ENCODE measurements at regions not wholly inside any gene's neighbourhood (a gene's known extent, or its start where the extent isn't known, plus 50 kb on each side); places are given as distances from the start of the nearest gene placed in this dataset.

DNA sequence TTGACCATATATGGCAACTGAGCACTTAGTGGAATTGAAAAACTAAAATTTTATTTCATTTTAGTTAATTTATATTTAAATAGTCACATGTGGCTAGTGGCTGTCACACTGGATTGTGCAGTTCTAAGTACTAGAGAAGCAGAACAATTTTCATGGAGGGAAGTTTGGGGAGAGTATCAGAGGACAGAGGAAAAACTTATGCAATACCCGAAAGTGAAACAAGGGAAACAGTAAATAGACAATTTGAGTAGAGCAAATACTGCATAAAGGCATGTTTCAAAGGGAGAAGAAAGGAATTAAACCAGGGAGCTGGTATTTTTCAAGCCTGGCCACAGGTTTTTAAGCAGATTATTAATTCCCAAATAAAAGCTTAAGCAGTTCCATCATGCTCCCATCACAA is 590.5 kb upstream of the RORB start:
- no peak for DNase-seq (ENCODE audit: low read depth)
- no peaks in the 10 kb centered on the region for H3K27me3 ChIP-seq (ENCODE audit: control insufficient read depth, insufficient read depth, low read length)
- no peak overlapping the region for H3K4me3 ChIP-seq (ENCODE audit: low read depth, low read length)
- H3K36me3 ChIP-seq (ENCODE audit: control insufficient read depth, insufficient read depth, low read length): no peaks in the 10 kb centered on the region
- TF ChIP-seq, protein P1, sequence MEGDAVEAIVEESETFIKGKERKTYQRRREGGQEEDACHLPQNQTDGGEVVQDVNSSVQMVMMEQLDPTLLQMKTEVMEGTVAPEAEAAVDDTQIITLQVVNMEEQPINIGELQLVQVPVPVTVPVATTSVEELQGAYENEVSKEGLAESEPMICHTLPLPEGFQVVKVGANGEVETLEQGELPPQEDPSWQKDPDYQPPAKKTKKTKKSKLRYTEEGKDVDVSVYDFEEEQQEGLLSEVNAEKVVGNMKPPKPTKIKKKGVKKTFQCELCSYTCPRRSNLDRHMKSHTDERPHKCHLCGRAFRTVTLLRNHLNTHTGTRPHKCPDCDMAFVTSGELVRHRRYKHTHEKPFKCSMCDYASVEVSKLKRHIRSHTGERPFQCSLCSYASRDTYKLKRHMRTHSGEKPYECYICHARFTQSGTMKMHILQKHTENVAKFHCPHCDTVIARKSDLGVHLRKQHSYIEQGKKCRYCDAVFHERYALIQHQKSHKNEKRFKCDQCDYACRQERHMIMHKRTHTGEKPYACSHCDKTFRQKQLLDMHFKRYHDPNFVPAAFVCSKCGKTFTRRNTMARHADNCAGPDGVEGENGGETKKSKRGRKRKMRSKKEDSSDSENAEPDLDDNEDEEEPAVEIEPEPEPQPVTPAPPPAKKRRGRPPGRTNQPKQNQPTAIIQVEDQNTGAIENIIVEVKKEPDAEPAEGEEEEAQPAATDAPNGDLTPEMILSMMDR (IDR thresholded peaks at IDR 0.05; ENCODE audit: insufficient read depth, low read length, poor library complexity, severe bottlenecking): no peak

DNA sequence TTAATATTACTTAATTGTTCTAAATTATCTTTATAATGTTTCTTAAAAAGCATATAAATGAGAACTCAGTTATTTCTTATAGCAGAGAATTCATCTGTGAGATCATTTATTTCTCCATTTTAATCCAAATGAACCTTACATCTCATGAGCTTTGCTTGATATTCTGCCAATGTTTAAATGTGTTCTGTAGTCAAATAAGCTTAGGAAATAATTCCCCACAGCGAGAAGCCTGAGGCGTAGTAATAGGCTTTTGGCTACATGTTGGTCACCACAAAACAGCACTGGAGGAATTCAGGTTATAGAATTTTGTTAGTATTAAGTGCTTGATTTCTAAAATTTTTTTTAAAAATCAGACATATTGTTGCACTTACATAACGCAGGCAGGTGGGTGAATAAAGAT is 585.3 kb upstream of the RORB start:
- TF ChIP-seq, protein P1 (IDR thresholded peaks at IDR 0.05; ENCODE audit: insufficient read depth, low read length, poor library complexity, severe bottlenecking): no peak
- DNase-seq (ENCODE audit: low read depth): no peak
- H3K36me3 ChIP-seq (ENCODE audit: control insufficient read depth, insufficient read depth, low read length): no peaks in the 10 kb centered on the region
- H3K27me3 ChIP-seq (ENCODE audit: control insufficient read depth, insufficient read depth, low read length): no peaks in the 10 kb centered on the region
- H3K4me3 ChIP-seq (ENCODE audit: low read depth, low read length): no peak overlapping the region

DNA sequence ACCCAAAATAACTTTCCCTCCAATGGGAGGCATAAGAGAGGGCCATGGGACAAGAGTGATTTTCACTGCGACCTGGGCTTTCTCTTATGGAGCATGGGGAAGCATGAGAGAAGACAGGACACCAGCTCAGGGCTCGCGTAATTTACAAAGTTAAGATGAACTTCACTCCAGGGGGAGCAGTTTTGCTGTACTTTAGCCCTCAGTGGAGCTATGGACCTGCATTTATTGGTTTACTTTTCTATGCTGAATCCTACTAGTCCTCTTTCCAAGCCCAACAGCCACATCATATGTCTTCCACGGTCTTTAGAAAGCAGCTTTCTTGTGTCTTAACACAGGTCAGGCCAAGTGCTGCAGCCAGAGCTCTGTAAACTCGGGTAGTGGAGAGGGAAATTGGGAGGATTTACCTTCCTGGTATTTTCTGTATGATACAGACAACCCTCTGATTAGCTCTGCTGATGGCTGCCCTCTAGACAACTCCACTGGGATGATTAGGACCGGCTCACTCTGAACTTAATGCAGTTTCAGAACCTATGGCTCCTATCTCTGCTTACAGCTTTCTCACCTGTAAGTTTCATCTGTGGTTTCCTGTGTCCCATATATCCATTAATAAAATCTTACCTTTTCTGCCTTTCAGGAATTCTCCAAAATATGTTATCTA is 581.0 kb upstream of the RORB start:
- no peak overlapping the region for H3K4me3 ChIP-seq (ENCODE audit: low read depth, low read length)
- DNase-seq (ENCODE audit: low read depth): no peak
- H3K36me3 ChIP-seq (ENCODE audit: control insufficient read depth, insufficient read depth, low read length): no peaks in the 10 kb centered on the region
- TF ChIP-seq, protein P1 (IDR thresholded peaks at IDR 0.05; ENCODE audit: insufficient read depth, low read length, poor library complexity, severe bottlenecking): peak; percentile 34
- no peaks in the 10 kb centered on the region for H3K27me3 ChIP-seq (ENCODE audit: control insufficient read depth, insufficient read depth, low read length)

DNA sequence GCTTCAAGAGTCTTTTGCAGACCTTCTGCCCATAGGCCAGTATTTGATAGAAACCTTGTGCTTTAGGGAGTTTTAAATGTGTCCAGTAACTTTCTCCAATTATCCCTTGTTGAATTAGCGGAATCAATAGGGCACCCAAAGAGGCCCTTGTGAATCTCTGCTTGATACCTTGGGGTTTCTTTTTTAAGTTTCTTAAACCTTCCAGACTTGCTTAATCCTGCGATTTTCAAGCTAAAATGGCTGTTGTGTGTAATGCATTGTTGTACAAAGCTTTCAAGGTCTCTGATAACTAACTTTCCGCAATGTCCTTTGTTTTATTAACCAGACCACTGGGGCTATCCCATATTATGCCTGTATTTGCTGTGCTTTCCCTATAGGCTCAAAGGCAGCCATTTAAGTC is 577.4 kb upstream of the RORB start:
- Histone ChIP-seq H3K36me3 (ENCODE audit: control insufficient read depth, insufficient read depth, low read length) (no peaks in the 10 kb centered on the region), H3K4me3 (ENCODE audit: low read depth, low read length) (no peak overlapping the region), H3K27me3 (ENCODE audit: control insufficient read depth, insufficient read depth, low read length) (no peaks in the 10 kb centered on the region)
- DNase-seq (ENCODE audit: low read depth): no peak
- TF ChIP-seq, protein P1 (IDR thresholded peaks at IDR 0.05; ENCODE audit: insufficient read depth, low read length, poor library complexity, severe bottlenecking): no peak

DNA sequence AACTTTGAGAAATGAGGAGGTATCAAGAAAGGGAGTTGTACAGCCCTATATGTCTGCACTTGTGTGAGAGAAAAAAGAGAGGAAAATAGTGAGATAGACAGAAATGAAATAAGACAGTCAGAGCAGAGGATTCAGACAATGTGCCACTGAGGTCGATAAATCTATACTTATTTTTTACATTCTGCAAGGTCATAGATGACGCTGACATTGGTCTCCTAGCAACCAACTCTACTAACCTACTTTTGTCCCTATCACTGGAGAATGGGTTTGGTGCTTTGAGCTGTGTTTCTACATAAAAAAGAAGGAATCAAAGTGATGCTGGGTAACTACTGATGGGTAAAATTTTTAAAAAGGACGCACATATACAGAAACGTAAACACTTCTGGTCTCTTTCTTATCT is 573.3 kb upstream of the RORB start:
- TF ChIP-seq, protein P1 (IDR thresholded peaks at IDR 0.05; ENCODE audit: insufficient read depth, low read length, poor library complexity, severe bottlenecking): no peak
- Histone ChIP-seq H3K4me3 (ENCODE audit: low read depth, low read length) (no peak overlapping the region), H3K36me3 (ENCODE audit: control insufficient read depth, insufficient read depth, low read length) (no peaks in the 10 kb centered on the region), H3K27me3 (ENCODE audit: control insufficient read depth, insufficient read depth, low read length) (no peaks in the 10 kb centered on the region)
- DNase-seq (ENCODE audit: low read depth): no peak

DNA sequence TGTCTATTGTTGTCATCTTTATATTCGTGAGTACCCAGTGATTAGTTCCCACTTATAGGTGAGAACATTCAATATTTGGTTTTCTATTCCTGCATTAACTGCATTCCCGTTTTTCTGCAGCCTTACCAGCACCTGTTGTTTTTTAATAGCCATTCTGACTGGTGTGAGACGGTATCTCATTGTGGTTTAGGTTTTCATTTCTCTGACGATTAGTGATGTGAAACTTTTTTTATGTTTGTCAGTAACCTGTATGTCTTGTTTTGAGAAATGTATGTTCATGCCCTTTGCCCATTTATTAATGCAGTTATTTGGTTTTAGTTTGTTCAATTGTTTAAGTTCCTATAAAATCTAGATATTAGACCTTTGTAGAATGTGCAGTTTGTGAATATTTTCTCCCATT is 546.0 kb upstream of the RORB start:
- TF ChIP-seq, protein P1 (IDR thresholded peaks at IDR 0.05; ENCODE audit: insufficient read depth, low read length, poor library complexity, severe bottlenecking): no peak
- no peak overlapping the region for H3K4me3 ChIP-seq (ENCODE audit: low read depth, low read length)
- no peaks in the 10 kb centered on the region for H3K27me3 ChIP-seq (ENCODE audit: control insufficient read depth, insufficient read depth, low read length)
- DNase-seq (ENCODE audit: low read depth): no peak
- no peaks in the 10 kb centered on the region for H3K36me3 ChIP-seq (ENCODE audit: control insufficient read depth, insufficient read depth, low read length)

All from kidney epithelial cell (primary cell).